SK-N-SH (cell line): ENCODE measurements at regions not wholly inside any gene's neighbourhood (a gene's known extent, or its start where the extent isn't known, plus 50 kb on each side); places are given as distances from the start of the nearest gene placed in this dataset.

ENCODE experiments used
- ELF1 ChIP-seq: IDR thresholded peaks from 2 replicates; pipeline ENCODE4 v1.4.0; 2012
- EP300 ChIP-seq, 2 experiments: IDR thresholded peaks; 2 replicates each; pipeline versions ENCODE4 v1.4.0 to v1.6.1; 2012; ENCODE audit warnings: borderline replicate concordance in 1 of 2, low read depth in 1 of 2, low read length in 1 of 2
- EZH2phosphoT487 ChIP-seq: fragments of 200-600 bp; sonication (generic); IDR thresholded peaks from 2 replicates; pipeline ENCODE4 v1.6.1; 2017; ENCODE audit warnings: low read depth, mixed run types, mild to moderate bottlenecking, antibody characterized with exemption, moderate library complexity, borderline replicate concordance
- NFIC ChIP-seq: IDR thresholded peaks from 2 replicates; pipeline ENCODE4 v1.4.0; 2012; ENCODE audit warnings: borderline replicate concordance
- PBX3 ChIP-seq: IDR thresholded peaks from 2 replicates; pipeline ENCODE4; 2012
- POLR2AphosphoS5 ChIP-seq: IDR thresholded peaks from 2 replicates; pipeline ENCODE4 v1.6.1; 2012; ENCODE audit warnings: low read depth, low read length
- RAD21 ChIP-seq: IDR thresholded peaks from 2 replicates; pipeline ENCODE4 v1.6.1; 2012; ENCODE audit warnings: mild to moderate bottlenecking, low read length
- REST ChIP-seq: IDR thresholded peaks from 2 replicates; pipeline ENCODE4 v1.6.1; 2012; ENCODE audit warnings: mild to moderate bottlenecking, low read depth, low read length, moderate library complexity
- SIN3A ChIP-seq: IDR thresholded peaks from 2 replicates; pipeline ENCODE4 v1.6.1; 2012; ENCODE audit warnings: low read depth, mild to moderate bottlenecking, low read length, moderate library complexity, borderline replicate concordance
- TAF1 ChIP-seq: IDR thresholded peaks from 2 replicates; pipeline ENCODE4 v1.6.1; 2012; ENCODE audit warnings: low read depth, mild to moderate bottlenecking, low read length, moderate library complexity, borderline replicate concordance
- TEAD4 ChIP-seq: IDR thresholded peaks from 2 replicates; pipeline ENCODE4 v1.4.0; 2012; ENCODE audit warnings: mild to moderate bottlenecking, borderline replicate concordance; ENCODE audit not compliant: insufficient read depth
- YY1 ChIP-seq: IDR thresholded peaks from 2 replicates; pipeline ENCODE4 v1.4.0; 2012; ENCODE audit warnings: low read depth, mild to moderate bottlenecking
- TF ChIP-seq, protein P1 (sequence below): fragments of 200-600 bp; sonication (generic); IDR thresholded peaks from 2 replicates; pipeline ENCODE4 v1.6.1; 2017; ENCODE audit warnings: antibody characterized with exemption, mild to moderate bottlenecking, moderate library complexity
- TF ChIP-seq, protein P2 (sequence below): IDR thresholded peaks from 2 replicates; pipeline ENCODE4 v1.4.0; 2012; ENCODE audit warnings: low read depth

DNA sequence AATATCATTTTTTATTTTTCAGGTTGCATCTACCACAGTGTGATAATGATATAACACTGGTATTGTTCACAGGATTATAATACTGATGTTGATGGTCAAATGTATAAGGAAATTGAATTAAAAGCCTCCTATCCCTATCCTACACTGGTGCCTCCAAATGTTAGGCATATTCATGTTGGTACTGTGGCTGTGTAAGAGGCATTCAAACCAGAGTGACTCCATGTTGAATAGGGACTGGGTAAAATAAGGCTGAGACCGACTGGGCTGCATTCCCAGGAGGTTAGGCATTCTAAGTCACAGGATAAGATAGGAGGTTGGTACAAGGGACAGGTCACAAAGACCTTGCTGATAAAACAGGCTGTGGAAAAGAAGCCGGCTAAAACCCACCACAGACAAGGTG, 68.9 kb upstream of the RNU6-1 start:
- TF ChIP-seq, protein P1, sequence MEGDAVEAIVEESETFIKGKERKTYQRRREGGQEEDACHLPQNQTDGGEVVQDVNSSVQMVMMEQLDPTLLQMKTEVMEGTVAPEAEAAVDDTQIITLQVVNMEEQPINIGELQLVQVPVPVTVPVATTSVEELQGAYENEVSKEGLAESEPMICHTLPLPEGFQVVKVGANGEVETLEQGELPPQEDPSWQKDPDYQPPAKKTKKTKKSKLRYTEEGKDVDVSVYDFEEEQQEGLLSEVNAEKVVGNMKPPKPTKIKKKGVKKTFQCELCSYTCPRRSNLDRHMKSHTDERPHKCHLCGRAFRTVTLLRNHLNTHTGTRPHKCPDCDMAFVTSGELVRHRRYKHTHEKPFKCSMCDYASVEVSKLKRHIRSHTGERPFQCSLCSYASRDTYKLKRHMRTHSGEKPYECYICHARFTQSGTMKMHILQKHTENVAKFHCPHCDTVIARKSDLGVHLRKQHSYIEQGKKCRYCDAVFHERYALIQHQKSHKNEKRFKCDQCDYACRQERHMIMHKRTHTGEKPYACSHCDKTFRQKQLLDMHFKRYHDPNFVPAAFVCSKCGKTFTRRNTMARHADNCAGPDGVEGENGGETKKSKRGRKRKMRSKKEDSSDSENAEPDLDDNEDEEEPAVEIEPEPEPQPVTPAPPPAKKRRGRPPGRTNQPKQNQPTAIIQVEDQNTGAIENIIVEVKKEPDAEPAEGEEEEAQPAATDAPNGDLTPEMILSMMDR: no peak
- TF ChIP-seq EZH2phosphoT487 (no peak), TEAD4 (no peak), RAD21 (no peak), REST (no peak), POLR2AphosphoS5 (no peak), PBX3 (no peak), SIN3A (no peak), TAF1 (no peak), EP300 (IDR thresholded peaks at IDR 0.05; ENCODE audit: borderline replicate concordance in 1 of 2, low read depth in 1 of 2, low read length in 1 of 2) (no peak), YY1 (no peak), ELF1 (no peak), NFIC (no peak)
- TF ChIP-seq, protein P2, sequence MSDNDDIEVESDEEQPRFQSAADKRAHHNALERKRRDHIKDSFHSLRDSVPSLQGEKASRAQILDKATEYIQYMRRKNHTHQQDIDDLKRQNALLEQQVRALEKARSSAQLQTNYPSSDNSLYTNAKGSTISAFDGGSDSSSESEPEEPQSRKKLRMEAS: no peak
